Ammon's horn (tissue), 1 donor: ENCODE measurements at regions not wholly inside any gene's neighbourhood (a gene's known extent, or its start where the extent isn't known, plus 50 kb on each side); places are given as distances from the start of the nearest gene placed in this dataset.
A peak's percentile ranks its signal among the peaks of the same experiment; 100 is the strongest.

Source experiments
- DNase-seq: peaks from one replicate; pipeline ENCODE4 v3.0.0-alpha.2; 2016; ENCODE audit warnings: low spot score

DNA sequence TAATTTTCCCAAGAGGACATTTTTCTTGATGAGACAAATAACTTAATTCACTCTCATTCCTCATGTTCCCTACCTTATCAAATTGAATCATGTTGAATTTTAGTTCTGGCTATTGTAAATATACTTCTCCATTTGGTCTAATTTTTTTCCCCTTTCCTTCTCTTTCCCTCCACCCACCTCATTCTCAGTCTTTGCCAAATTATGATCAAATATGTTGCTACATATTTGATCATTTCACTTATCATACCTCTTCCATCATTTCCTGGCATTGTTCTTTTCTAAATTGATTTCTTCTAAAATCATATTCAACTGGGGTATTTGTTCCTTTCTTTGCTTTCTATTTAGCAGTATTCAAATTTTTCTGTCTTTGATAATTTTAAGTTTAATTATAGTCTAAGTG is 52.3 kb downstream of the HDGFL1 start:
- DNase-seq, result no peak

DNA sequence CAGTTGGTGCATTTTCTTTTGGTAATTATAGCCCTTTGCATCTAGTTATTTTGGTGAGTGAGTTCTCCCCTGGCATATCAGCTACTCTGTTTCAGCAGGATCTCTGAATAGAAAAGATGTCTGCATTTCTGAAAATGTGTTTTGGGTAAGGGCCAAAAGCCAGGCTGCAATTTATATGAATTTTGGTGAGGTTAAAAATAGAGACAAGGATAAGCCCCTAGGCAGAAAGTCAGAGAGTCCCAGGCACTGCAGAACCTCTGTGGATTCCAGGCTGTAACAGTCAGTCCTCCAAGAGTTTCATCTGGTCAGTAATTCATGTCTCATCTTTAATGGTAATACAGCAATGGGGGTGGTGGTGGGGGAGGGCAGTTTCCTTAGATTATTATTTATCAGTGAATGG is 53.0 kb downstream of the HDGFL1 start:
- no peak for DNase-seq

DNA sequence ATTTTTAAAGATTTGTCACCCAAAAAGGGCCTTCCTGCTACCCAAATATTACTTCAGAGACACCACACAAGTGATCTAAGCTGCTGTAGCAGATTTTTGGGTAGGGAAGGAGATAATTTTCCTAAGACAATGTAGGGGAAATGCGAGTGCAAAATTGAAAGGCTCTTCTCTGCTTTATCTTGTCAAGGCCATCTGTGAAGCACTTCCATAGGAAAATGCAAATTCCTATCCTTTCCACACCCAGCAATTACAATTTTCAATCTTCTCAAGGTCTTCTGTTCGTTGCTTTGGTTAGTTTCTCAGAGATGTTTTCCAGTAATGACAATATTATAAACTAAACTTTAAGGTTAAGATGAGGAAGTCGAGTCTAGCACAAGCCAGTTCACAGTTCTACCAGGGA is 53.4 kb downstream of the HDGFL1 start:
- no peak for DNase-seq

DNA sequence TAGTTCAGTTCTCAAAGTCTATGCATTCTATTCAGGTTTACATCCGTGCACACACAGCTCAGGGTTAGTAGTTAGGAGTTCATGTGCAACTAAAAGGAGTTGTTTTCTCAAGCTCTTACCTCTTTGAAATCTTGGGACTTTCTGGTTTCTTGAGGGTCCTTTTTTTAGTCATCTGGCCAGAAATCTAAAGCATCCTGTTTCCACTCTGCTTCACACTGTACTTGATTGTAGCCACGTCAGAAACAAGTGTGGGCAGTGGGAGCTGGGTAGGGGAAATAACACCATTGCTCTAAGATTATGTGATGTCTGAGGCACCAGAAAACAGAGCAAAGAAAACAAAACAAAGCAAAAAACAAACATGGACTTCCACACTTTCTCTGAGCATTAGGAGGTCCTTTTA is 58.3 kb downstream of the HDGFL1 start:
- DNase-seq, result no peak

DNA sequence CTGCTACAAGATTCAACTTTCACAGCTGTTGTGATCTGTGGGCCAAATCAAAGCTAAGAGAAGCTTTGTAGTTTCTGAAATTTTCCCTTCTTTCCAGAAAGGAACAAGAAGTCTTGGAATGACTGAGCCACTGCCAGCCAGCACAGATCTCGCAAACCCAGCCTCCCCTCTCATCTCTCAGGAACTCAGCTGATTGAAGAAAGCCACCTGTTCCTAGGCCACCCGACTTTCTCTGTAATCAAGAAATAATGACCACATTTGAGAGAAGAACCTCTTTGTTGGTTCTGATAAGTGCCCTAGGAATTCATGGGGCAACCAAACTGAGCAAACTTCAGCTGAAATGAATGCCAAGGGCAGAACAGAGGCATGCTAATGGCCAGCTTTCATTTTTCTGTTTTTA is 61.7 kb downstream of the HDGFL1 start:
- DNase-seq, result peak; percentile 10

DNA sequence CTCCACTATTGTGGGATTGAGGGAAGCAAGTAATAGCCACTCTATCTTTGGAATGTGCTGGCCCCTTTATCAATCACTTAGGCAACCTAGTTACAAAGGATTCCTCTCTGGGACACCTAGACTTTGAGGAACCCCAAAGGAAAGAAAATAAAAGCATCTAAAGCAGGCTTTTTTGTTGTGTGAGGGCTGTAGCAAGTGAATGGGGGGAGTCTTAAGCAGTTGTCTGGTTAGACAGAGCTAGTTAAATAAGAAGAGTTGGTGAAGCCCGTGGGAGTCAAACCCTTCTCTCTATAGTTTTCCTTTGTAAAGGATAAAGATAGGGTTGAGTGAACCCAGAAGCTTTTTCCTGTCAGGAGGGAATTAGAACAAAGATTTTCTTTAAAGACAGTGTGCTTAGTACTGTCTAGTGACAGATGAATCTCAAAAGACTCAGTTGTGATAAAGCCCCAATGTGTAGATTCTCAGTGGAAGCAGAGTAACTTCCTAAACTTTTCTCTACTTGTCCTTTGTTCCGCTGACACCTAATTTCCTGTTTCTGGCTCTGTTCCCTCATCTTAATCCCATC is 63.3 kb downstream of the HDGFL1 start:
- no peak for DNase-seq

DNA sequence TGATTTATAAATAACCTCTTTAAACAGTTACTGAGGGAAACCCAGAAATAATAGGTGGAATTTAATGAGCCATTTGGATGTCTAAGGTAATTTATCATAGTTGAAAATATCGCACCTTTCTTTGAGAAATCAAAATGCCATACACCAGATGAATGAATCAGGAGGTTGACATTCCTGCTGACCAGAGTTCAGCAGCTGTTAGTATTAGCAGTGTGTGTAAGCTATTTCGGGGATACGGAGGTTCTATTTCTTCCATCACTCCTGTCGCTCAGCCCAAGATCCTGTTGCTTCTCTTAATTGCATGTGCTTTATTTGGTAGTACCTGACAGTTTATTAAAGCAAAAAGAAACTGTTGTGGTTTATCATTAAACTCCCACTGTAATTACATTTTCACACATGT is 67.1 kb downstream of the HDGFL1 start:
- DNase-seq, result no peak

DNA sequence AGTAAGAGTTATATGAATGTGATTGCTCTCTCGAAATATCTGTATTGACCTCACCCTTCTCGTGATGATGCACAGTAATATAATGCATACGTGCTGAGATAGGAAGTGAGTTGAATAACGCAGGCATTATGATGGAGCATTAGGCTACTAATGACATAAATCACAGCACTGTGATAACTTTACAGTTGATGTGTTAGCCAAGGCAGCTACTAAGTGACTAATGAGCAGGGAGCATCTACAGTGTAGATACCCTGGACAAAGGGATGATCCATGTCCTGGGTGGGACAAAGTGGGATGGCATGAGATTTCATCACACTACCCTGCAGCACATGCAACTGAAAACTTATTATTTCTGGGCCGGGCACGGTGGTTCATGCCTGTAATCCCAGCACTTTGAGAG is 68.4 kb downstream of the HDGFL1 start:
- DNase-seq, result no peak

DNA sequence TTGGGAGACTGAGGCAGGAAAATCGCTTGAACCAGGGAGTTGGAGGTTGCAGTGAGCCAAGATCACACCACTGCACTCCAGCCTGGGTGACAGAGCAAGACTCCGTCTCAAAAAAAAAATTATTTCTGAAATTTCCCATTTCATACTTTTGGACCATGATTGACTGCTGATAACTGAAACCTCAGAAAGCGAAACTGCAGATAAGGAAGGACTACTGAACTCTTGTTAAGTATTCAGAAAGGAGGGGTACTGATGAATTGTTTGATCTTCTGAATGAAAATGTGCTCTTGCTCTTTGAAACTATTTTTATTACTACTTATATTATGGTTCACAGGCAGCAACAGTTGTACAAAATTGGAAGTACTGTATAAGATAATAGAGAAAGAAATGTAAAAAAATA is 69.0 kb downstream of the HDGFL1 start:
- DNase-seq, result no peak

DNA sequence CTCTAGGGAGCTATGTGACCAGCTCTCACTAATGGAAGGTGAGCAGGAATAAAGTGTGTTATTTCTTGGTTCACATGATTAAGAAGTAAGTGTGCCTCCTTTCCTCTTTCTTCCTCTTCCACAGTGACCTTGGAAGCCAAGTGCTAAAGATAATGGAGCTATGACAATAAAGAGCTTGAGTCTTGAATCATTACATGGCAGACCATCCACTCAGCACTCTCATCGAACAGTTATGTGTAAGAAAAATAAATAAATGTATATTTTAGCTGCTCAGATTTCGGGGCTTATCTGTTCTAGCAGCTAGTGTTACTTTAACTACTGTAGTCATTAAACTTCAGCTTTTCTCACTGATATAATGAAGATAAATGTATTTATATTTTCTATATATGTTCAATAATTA is 72.9 kb downstream of the HDGFL1 start:
- DNase-seq, result no peak

DNA sequence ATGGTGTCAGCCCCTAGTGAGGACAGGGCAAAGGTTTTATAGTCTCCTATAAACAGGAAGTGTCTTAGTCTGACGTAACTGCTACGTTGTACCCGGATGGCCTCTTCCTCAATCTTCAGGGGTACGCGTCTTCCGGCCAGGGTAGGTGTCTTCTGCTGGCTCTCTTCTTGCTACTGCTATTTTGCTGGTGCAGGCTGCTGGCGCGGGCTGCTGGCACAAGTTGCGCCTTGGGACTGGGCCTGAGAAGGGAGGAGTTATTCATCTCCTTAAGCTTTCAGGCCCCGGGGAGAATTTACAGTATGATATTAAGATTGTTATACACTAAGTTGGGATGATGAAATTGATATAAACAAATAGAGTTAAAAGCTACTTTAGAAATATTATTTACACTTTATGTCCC is 74.4 kb downstream of the HDGFL1 start:
- no peak for DNase-seq

DNA sequence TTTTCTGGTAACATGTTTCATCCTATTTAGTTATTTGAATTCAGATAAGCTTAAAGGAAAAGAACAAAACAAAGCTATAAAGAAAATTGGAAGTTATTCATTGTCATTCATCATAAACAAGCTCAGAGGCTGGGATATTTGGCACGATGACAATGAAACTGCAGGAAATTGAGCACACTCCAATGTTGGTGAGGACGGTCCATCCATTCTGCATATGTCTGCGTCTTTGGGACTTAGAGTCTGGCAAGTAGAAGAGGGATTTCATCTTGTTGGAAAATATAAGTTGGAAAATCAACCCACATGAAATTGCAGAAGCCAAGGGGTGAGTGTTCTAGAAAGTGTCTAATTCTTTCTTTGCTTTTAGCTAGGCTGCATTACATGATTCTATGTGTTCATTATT is 78.4 kb downstream of the HDGFL1 start:
- no peak for DNase-seq

DNA sequence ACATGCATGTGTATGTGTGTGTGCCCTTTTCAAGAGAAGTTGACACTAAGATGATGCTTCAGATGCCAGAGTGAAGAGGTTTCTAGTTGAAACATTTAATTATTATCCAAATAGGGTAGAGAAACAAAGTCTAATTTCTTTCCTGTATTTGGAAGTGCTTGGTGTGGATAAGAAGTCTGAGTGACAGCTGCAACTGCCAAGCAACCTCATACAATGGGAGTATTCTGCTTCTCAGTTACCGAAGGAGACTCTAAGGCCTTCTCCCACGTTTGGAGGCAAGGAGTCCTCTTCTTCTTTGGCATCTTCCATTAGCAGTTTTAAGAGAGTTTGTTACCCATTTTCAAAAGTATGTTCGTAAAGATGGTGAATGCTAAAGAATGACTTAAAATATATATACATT is 82.4 kb downstream of the HDGFL1 start:
- no peak for DNase-seq

DNA sequence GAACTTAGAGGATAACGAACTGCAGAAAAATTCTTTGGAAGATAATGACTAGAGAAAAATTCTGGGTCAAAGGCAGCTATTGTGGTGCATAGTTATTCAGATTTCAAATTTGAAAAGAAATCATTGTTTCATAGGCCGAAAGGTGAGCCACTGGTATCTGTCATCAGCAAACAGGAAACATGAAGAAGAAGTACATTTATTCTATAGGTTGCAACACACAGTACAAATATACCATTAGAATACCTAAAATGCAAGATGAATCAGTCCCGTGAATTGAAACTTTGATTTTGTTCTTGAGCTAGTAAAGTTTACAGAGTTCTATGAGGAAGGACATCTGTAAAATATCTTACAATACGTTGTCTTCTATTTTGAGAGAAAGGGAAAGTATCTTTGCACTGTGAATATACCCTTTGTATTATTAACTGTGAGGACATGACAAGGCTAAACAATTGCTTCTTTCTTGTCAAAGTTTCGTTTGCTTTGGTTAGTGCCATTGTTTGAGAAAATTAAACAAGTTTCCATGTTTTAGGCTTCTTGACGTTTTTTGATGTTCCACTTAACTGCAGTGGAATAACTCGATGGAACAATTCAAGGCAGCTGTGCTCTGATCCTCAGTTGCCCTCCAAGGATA is 84.7 kb downstream of the HDGFL1 start:
- peak; percentile 49 for DNase-seq

DNA sequence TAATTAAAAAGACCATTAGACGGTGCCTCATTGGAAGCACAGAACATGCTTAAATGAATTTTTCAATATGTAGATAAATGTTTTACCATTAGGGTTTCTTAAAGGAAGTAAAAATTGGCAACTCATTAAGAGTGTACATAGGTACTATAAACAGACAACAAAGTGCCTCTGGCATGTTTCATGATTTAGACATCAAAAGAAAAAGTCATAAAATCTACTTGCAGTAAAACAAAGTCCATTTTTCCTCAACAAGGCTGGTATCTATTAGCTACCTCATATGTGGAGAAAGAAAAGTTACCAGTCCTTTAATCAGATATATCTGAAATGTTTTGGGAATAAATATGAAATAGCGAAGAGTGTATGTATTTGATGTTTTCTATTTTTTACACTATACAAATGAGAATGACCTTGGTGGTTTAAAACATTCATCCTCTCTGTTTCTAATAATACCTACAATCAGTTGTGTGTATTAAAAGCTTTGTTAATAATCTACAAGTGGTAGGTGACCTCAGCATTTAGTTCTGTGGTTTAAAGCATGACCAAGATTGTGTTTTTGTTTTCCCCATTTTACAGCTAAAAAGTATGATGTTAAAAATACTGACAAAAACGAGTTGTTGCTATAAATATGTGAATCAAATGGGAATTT is 87.5 kb downstream of the HDGFL1 start:
- DNase-seq, result no peak

DNA sequence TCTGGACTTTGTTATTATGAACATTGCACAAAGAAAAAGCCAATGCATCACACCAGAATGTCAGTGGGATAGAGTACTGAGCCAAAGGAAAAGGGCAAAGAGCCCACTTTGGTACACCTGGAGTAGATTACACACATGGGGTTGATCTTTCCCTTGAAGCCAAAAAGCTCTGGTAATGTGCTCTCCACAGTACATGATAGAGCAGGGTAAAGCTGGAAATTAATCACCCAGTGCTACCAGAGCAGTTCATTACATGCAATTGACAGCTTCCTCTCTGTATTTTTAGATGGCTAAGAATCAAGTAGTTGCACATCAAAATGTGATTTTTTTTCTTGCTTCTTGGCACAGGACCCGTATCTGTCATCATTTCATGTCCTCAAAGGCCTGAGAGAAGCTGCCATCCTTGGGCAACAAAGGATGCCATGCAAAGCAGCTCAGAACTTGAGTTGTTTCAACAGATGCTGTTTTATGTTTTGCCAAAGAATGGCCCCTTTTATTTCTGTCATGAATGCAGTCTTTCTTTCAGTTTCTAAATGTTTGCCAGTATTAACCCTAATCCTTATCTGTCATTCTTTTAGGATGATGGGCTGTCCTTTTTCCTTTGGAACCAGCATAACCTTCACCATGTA is 88.1 kb downstream of the HDGFL1 start:
- peak; percentile 91 for DNase-seq

DNA sequence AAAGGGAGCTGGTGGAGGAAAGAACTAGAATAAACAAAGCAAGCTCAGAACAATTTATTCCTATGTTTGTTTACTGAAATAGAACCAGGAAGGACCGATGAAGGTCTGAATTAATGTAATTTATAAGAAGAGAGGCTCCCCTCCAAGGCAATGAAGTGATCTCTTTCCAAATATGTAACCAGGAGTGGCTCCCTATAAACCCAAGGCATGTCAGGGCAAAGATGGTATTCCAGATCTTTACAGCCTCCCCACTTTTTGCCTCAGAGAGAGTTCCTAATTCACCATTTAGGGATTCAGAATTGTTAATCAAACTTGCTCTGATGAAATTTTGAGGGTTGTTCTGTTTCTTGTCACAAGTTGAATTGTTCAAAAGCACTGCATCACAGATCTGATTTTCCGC is 88.8 kb downstream of the HDGFL1 start:
- no peak for DNase-seq

DNA sequence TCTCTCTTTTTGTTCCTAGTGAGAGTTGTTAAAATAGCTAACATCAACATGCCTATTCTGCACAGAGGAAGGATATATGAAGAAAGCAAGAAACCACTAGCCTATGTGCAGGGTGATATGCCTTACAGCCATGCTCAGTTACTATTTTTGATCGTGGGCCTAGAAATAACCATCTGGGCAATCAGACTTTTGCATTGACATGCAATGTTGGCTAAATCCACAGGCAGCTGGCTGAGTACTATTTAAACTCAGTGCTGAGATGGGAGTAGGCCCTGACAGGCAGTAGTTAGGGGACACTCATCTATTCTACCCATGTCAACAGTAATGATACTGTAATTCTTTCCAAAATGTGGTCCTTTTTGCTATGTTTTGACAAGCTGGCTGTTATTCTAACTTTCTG is 89.6 kb downstream of the HDGFL1 start:
- no peak for DNase-seq

DNA sequence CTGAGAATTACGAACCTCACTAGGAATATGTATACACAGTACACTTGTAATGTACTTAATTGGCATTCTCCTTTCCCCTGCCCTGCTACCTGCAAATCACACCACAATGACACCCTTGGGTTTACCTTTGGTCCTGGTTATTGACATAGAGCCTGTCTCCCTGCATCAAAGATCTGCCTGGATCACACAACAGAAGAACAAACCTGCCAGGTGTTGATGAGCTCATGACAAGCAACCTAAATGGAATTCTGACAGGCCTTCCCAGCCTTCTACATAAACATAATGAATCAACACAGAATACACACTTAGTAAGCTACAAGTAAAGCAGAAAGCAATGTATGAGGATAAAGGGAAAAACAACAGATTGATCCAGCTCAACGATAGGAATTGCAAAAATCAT is 95.6 kb downstream of the HDGFL1 start:
- no peak for DNase-seq

DNA sequence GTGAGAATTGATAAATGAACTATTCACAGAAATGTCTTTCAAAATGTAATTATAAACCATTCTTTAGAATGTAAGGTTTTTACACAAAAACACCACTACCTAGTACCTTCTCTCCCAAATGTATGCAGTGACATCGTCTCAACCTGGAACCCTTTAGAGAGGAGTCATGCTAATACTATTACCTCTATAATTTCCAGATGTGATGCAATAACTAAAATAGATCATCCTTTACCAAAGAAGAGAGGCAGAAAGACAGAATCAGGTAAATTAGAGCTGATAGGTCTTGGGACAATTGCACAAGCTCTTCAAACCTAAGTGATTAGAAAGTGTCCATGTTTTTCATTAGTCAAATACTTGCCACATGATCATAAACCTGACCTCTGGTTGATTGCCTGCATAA is 96.7 kb downstream of the HDGFL1 start:
- no peak for DNase-seq

DNA sequence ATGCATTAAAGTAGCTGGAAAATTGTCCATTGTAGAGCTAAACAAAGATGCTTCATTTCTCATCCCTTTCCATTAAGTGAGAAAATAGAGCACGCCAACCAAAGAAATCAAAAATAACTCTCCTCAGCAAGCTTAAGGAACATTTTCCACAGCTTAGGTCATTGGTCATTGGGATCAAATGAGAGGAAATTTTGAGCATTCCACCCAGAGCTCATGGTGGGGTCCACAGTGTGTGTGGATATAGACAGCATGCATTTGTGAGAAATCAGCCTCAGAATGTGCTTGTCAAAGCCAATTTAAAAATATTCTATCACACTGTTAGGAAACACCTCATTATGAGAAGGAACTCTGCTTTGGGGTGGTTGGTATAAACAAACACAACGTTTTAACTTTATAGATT is 97.2 kb downstream of the HDGFL1 start:
- DNase-seq, result no peak

DNA sequence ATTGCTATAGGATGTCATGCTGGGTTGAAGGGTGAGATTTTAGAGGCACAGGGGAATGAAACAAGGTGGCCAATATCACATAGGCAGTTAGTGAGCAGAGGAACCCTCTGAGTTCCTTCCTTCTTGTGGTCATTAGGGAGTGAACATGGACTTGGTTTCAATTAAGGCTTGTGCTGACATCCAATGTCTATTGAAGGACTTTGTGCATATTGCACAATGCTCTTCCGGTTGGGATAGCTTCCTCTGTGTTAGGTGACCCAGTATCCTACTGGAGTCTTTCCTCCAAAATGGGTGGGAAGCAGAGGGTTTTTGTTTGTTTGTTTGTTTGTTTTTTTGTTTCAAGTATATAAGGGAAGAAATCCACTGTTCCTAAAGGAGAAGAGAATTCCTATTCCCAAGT is 98.5 kb downstream of the HDGFL1 start:
- no peak for DNase-seq

DNA sequence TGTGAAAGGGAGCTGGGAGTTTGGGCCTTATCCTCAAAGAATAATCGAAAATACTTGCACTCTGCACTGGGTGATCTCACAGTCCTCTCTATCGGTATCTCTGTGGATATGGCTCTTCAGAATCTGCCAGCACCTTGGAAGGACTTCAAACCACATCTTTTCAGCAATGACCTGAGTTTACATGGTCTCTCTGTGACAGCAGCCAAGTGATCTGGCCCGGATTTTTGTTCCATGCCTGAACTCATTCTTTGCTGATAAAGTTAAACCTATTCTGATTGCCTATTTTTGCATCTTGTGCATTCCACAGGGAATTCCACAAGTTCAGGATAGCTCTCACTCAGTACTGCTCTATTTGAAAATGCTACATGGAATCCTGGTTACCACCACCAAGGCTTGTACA is 98.9 kb downstream of the HDGFL1 start:
- DNase-seq, result no peak

DNA sequence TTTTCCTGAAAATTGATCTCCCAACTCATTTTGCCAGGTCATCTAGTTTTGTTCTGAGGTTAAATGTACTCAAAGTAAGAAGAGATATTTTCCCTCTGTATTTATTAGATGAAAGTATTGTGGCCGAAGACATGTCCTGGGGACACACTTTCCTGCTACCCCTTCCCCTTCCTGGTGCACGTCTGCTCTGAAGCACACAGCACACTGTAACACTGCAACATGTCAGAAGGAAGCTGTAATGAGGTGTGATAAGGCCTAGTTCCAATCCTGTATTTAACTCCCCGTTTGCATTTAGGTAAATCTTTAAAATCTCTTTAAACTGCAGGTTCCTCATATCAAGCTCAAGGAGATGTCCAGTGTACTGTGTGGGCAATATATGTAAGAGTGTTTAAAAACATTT is 99.4 kb downstream of the HDGFL1 start:
- no peak for DNase-seq
